ENCODE measurements at regions not wholly inside any gene's neighbourhood (a gene's known extent, or its start where the extent isn't known, plus 50 kb on each side); places are given as distances from the start of the nearest gene placed in this dataset.

- H3K27ac ChIP-seq (ENCODE audit: low read depth, low read length), result peak overlapping the region; percentile 45
- no peaks in the 10 kb centered on the region for H3K36me3 ChIP-seq (ENCODE audit: control insufficient read depth in 1 of 2, insufficient read depth in 2 of 2, low read length in 2 of 2)
- no peaks in the 10 kb centered on the region for H3K27me3 ChIP-seq (ENCODE audit: insufficient read depth, low read length)
Observed at GRCh38 chr15:67945951-67946700, 106.3 kb upstream of the RNU6-1 start.

GRCh38 chr15:67946701-67947100 is 106.9 kb upstream of the RNU6-1 start:
- Histone ChIP-seq H3K79me2 (ENCODE audit: control insufficient read depth, insufficient read depth, low read length, poor library complexity) (no peaks in the 10 kb centered on the region), H2AFZ (ENCODE audit: insufficient read depth, low read length, poor library complexity) (no peak overlapping the region), H4K91ac (ENCODE audit: low read depth, low read length) (no peak overlapping the region), H3K27ac (ENCODE audit: low read depth, low read length) (no peak overlapping the region), H3K4me1 (ENCODE audit: control insufficient read depth in 1 of 2, insufficient read depth in 2 of 2, low read length in 2 of 2) (peaks cover 3 to 8% of the 10 kb centered on the region in 2 experiments), H3K9ac (ENCODE audit: low read length) (no peak overlapping the region), H3K9me3 (ENCODE audit: insufficient read depth, low read depth, low read length) (no peaks in the 10 kb centered on the region), H2AK5ac (ENCODE audit: low read length) (no peak overlapping the region), H3K4me3 (ENCODE audit: low read depth, low read length) (no peak overlapping the region), H3K23ac (ENCODE audit: low read length) (no peak overlapping the region), H3K36me3 (ENCODE audit: control insufficient read depth in 1 of 2, insufficient read depth in 2 of 2, low read length in 2 of 2) (no peaks in the 10 kb centered on the region), H3K4ac (ENCODE audit: low read depth, low read length) (no peak overlapping the region), H3K27me3 (ENCODE audit: insufficient read depth, low read length) (no peaks in the 10 kb centered on the region), H3K14ac (ENCODE audit: low read length) (no peak overlapping the region), H3K4me2 (ENCODE audit: low read length) (peak overlapping the region; percentile 27), H2BK12ac (ENCODE audit: low read length) (no peak overlapping the region), H4K12ac (ENCODE audit: low read depth, low read length) (no peak overlapping the region), H3K18ac (ENCODE audit: low read length) (no peak overlapping the region), H2BK120ac (ENCODE audit: insufficient read depth, low read length, poor library complexity) (no peak overlapping the region), H2BK5ac (ENCODE audit: low read depth, low read length, poor library complexity) (no peak overlapping the region), H4K8ac (ENCODE audit: low read depth, low read length) (no peak overlapping the region), H3K79me1 (ENCODE audit: low read length) (peaks cover 5% of the 10 kb centered on the region)
- DNase-seq, result no peak
- WGBS (ENCODE audit: extremely low coverage, insufficient coverage, insufficient read length), result no CpG with 5 or more reads among the region's 4 CpGs

More at GRCh38 chr15:67945951-67946700, 106.3 kb upstream of the RNU6-1 start:
- H3K23ac ChIP-seq (ENCODE audit: low read length), result no peak overlapping the region
- H2BK5ac ChIP-seq (ENCODE audit: low read depth, low read length, poor library complexity), result peak overlapping the region; percentile 16
- no peak overlapping the region for H4K8ac ChIP-seq (ENCODE audit: low read depth, low read length)
- no CpG with 5 or more reads among the region's 6 CpGs for WGBS (ENCODE audit: extremely low coverage, insufficient coverage, insufficient read length)
- peaks cover 5% of the 10 kb centered on the region for H3K79me1 ChIP-seq (ENCODE audit: low read length)
- H3K79me2 ChIP-seq (ENCODE audit: control insufficient read depth, insufficient read depth, low read length, poor library complexity), result no peaks in the 10 kb centered on the region
- H4K12ac ChIP-seq (ENCODE audit: low read depth, low read length), result no peak overlapping the region
- H2AFZ ChIP-seq (ENCODE audit: insufficient read depth, low read length, poor library complexity), result no peak overlapping the region
- peak; percentile 51 to 72 for DNase-seq
- H3K4ac ChIP-seq (ENCODE audit: low read depth, low read length), result no peak overlapping the region
- no peak overlapping the region for H2BK12ac ChIP-seq (ENCODE audit: low read length)
- no peak overlapping the region for H3K9ac ChIP-seq (ENCODE audit: low read length)
- no peak overlapping the region for H4K91ac ChIP-seq (ENCODE audit: low read depth, low read length)
- H3K4me2 ChIP-seq (ENCODE audit: low read length), result peak overlapping the region; percentile 27
- no peaks in the 10 kb centered on the region for H3K9me3 ChIP-seq (ENCODE audit: insufficient read depth, low read depth, low read length)
- H2AK5ac ChIP-seq (ENCODE audit: low read length), result no peak overlapping the region
- H3K4me1 ChIP-seq (ENCODE audit: control insufficient read depth in 1 of 2, insufficient read depth in 2 of 2, low read length in 2 of 2), result peaks cover 6 to 13% of the 10 kb centered on the region in 2 experiments
- no peak overlapping the region for H3K4me3 ChIP-seq (ENCODE audit: low read depth, low read length)
- no peak overlapping the region for H2BK120ac ChIP-seq (ENCODE audit: insufficient read depth, low read length, poor library complexity)
- H3K14ac ChIP-seq (ENCODE audit: low read length), result no peak overlapping the region
- no peak overlapping the region for H3K18ac ChIP-seq (ENCODE audit: low read length)

- Histone ChIP-seq H2AK5ac (ENCODE audit: low read length) (no peak overlapping the region), H2BK12ac (ENCODE audit: low read length) (no peak overlapping the region), H2BK120ac (ENCODE audit: insufficient read depth, low read length, poor library complexity) (no peak overlapping the region), H3K23ac (ENCODE audit: low read length) (no peak overlapping the region), H3K14ac (ENCODE audit: low read length) (no peak overlapping the region), H3K4ac (ENCODE audit: low read depth, low read length) (no peak overlapping the region), H3K4me3 (ENCODE audit: low read depth, low read length) (no peak overlapping the region), H3K4me1 (ENCODE audit: control insufficient read depth in 1 of 2, insufficient read depth in 2 of 2, low read length in 2 of 2) (peaks cover 2 to 8% of the 10 kb centered on the region in 2 experiments), H3K9me3 (ENCODE audit: insufficient read depth, low read depth, low read length) (no peaks in the 10 kb centered on the region), H3K27me3 (ENCODE audit: insufficient read depth, low read length) (no peaks in the 10 kb centered on the region), H3K18ac (ENCODE audit: low read length) (no peak overlapping the region), H3K36me3 (ENCODE audit: control insufficient read depth in 1 of 2, insufficient read depth in 2 of 2, low read length in 2 of 2) (no peaks in the 10 kb centered on the region), H3K4me2 (ENCODE audit: low read length) (no peak overlapping the region), H2AFZ (ENCODE audit: insufficient read depth, low read length, poor library complexity) (no peak overlapping the region), H3K79me1 (ENCODE audit: low read length) (peaks cover 5% of the 10 kb centered on the region), H4K8ac (ENCODE audit: low read depth, low read length) (no peak overlapping the region), H3K9ac (ENCODE audit: low read length) (no peak overlapping the region), H2BK5ac (ENCODE audit: low read depth, low read length, poor library complexity) (no peak overlapping the region), H3K27ac (ENCODE audit: low read depth, low read length) (no peak overlapping the region), H3K79me2 (ENCODE audit: control insufficient read depth, insufficient read depth, low read length, poor library complexity) (no peaks in the 10 kb centered on the region), H4K12ac (ENCODE audit: low read depth, low read length) (no peak overlapping the region), H4K91ac (ENCODE audit: low read depth, low read length) (no peak overlapping the region)
- WGBS (ENCODE audit: extremely low coverage, insufficient coverage, insufficient read length), result no CpG with 5 or more reads among the region's 8 CpGs
- peak in 1 of 2 donors; percentile 6 for DNase-seq
Observed at GRCh38 chr15:67947254-67948039, 106.7 kb upstream of the PIAS1 start.

GRCh38 chr15:67948215-67948614 is 105.9 kb upstream of the PIAS1 start:
- H3K36me3 ChIP-seq (ENCODE audit: control insufficient read depth in 1 of 2, insufficient read depth in 2 of 2, low read length in 2 of 2), result no peaks in the 10 kb centered on the region
- H2BK5ac ChIP-seq (ENCODE audit: low read depth, low read length, poor library complexity), result no peak overlapping the region
- H3K18ac ChIP-seq (ENCODE audit: low read length), result no peak overlapping the region
- H3K9me3 ChIP-seq (ENCODE audit: insufficient read depth, low read depth, low read length), result no peaks in the 10 kb centered on the region
- no peak overlapping the region for H4K91ac ChIP-seq (ENCODE audit: low read depth, low read length)
- DNase-seq, result no peak
- H3K4me3 ChIP-seq (ENCODE audit: low read depth, low read length), result no peak overlapping the region
- no peak overlapping the region for H4K8ac ChIP-seq (ENCODE audit: low read depth, low read length)
- H3K4me2 ChIP-seq (ENCODE audit: low read length), result no peak overlapping the region
- no peak overlapping the region for H3K14ac ChIP-seq (ENCODE audit: low read length)
- peaks cover 5% of the 10 kb centered on the region for H3K79me1 ChIP-seq (ENCODE audit: low read length)
- H4K12ac ChIP-seq (ENCODE audit: low read depth, low read length), result no peak overlapping the region
- H3K79me2 ChIP-seq (ENCODE audit: control insufficient read depth, insufficient read depth, low read length, poor library complexity), result no peaks in the 10 kb centered on the region
- H3K27ac ChIP-seq (ENCODE audit: low read depth, low read length), result no peak overlapping the region
- no peak overlapping the region for H3K9ac ChIP-seq (ENCODE audit: low read length)
- peaks cover 2 to 8% of the 10 kb centered on the region in 2 experiments for H3K4me1 ChIP-seq (ENCODE audit: control insufficient read depth in 1 of 2, insufficient read depth in 2 of 2, low read length in 2 of 2)
- no peak overlapping the region for H3K4ac ChIP-seq (ENCODE audit: low read depth, low read length)
- no peak overlapping the region for H2AK5ac ChIP-seq (ENCODE audit: low read length)
- no peaks in the 10 kb centered on the region for H3K27me3 ChIP-seq (ENCODE audit: insufficient read depth, low read length)
- no peak overlapping the region for H2BK12ac ChIP-seq (ENCODE audit: low read length)
- WGBS (ENCODE audit: extremely low coverage, insufficient coverage, insufficient read length), result no CpG with 5 or more reads among the region's 2 CpGs
- no peak overlapping the region for H3K23ac ChIP-seq (ENCODE audit: low read length)
- H2BK120ac ChIP-seq (ENCODE audit: insufficient read depth, low read length, poor library complexity), result no peak overlapping the region
- H2AFZ ChIP-seq (ENCODE audit: insufficient read depth, low read length, poor library complexity), result no peak overlapping the region

All from trophoblast cell (in vitro differentiated cells and primary cell).